ENCODE measurements at regions not wholly inside any gene's neighbourhood (a gene's known extent, or its start where the extent isn't known, plus 50 kb on each side); places are given as distances from the start of the nearest gene placed in this dataset.
"Not testable (repeated sequence)": the region's sequence is repeated elsewhere in the genome, so short reads cannot be mapped to it uniquely, and the experiment has no call there.

- DNase-seq, result no peak
Observed at GRCh38 chr5:155624597-155625241, 611.2 kb downstream of the KIF4B start.

- no peak for DNase-seq
Observed at GRCh38 chr5:155625315-155625714, 611.8 kb downstream of the KIF4B start.

DNA sequence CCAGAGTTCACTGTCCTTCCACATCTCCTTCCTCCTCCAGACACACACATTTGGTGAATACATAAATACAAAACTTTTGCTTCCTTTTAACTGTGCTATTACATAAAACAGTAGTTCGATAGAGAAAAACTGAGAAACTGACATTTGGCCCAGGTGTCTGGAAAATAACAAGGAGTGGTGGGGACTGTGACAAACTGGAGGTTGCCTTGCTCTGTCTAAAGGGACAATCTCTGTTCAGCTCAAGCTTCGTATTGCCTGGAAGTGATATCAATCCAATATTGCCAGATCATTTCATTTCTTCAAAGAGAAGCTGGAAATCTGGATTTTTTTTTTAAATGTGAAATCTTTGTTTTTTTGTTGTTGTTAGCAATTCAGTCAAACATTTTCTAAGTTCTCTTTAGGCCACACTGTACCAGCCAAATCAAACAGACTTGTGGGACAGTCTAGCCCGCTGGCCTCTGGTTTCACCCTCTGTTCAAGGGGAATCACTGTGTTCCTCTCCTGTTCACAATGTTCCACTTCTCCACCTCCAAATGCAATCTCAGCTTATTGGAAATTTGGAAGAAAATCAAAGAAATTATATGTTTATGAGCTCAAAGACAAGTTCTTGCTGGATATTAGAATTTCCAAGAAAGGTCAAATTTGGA is 612.5 kb downstream of the KIF4B start:
- DNase-seq, result no peak

DNA sequence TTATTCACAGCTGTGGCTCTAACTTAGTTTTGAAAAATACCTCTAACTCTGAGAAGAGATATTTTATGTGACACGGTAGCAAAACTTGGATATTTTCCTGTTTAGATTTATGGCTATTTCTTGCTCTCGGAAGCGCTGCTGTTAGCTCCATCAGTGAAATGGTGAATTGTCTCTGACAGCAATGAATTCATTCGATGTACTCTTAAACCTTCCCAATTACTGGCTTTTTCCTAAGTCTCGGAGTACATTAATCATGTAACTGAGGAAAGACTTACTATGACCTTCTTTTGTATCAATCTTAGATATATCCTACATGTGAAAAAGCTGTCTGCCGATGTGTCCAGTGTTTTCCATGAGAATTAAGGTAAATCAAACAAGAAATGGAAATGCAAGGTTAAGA is 613.0 kb downstream of the KIF4B start:
- no peak for DNase-seq

DNA sequence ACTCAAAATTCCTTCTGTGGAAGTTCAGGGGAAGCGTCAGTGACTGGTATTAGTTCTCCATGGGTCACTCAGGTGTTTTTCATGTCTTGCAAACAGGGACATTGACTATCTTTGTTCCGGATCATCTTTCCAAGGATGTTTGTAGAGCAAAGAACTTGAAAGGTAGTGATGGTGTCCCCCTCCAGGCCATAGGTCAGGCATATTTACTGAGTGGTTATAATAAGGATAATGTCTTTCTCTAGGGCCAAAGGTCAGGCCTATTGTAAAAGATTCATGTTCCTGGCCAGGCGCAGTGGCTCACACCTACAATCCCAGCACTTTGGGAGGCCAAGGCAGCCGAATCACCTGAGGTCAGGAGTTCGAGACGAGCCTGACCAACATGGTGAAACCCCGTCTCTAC is 614.8 kb downstream of the KIF4B start:
- no peak for DNase-seq

GRCh38 chr5:155629597-155629996 is 616.0 kb downstream of the KIF4B start:
- DNase-seq, result no peak

DNA sequence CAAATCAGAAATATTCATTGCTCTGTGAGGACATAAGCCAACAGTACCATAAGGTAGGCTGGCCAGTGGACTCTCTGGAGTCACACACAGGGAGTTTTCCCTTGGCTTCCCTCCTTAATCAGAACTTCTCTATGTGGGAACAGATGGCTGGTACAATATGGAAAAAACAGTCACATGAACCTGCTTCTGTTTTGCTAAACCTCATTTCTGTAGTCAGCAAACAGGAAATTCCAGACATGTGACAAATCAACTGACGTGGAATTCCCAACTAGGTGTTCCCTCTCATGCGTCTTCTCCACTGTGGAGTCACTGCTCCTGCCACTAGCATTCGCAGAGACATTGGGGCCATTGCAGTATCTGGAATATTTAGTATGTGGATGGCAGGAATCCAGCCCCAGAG is 617.6 kb downstream of the KIF4B start:
- DNase-seq, result no peak

GRCh38 chr5:155633338-155633957 is 619.9 kb downstream of the KIF4B start:
- no peak for DNase-seq

DNA sequence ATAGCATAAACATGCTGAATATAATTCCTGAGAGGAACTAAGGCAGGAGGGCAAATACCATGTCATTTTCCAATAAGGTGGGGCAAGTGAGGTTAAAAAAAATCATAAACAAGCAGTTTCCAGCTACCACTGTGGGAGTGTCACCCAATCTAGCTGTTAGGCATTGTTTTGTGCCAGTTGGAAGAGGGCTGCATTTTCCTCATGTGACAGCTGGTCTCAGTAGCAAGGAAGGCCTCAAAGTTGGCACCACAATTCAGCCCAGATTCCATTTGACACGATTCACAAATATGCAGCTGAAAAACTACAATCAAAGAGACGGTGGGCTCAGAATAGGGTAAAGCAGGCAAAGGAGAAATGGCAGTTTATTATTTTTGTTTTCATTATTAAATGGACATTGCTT is 636.1 kb downstream of the KIF4B start:
- no peak for DNase-seq

DNA sequence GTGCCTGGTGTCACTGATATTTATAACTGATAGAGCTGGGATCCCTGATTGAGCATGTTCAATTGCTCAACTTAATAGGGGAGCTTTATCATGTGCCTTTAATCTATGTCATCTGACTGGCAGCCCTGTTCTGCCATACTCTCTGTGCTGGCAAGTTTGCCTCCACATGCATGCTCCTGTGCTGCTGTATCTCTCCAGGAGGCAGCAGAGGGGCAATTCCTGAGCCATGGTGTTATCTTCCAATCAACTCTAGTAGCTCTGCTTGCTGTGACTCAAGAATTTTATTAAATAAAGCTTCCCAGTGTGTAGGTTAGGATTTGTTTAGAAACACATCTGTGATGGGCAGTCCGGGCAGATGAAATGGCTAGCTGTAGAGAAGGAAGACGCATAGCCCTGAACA is 642.0 kb downstream of the KIF4B start:
- DNase-seq, result no peak

DNA sequence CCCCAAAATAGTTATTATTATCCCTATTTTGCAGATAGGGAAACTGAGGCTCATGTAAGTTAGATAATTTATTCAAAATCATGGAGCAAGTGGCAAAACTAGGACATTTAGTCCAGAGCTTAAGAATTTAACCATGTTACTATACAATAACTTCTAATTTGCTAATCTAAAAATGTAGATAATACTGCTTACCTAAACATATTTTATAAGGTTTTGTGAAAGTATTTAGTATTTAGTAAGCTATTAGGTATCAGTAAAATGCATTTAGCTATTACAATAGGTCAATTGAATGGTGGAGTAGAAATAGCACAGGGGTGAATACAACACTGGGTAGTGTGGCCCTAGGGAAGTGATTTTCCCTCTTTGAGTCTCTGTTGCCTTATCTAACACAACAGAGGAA is 648.3 kb downstream of the KIF4B start:
- no peak for DNase-seq

GRCh38 chr5:155665361-155665760 is 651.8 kb downstream of the KIF4B start:
- DNase-seq, result no peak

GRCh38 chr5:155672001-155672400 is 655.0 kb upstream of the SGCD start:
- not testable (repeated sequence) for DNase-seq

DNA sequence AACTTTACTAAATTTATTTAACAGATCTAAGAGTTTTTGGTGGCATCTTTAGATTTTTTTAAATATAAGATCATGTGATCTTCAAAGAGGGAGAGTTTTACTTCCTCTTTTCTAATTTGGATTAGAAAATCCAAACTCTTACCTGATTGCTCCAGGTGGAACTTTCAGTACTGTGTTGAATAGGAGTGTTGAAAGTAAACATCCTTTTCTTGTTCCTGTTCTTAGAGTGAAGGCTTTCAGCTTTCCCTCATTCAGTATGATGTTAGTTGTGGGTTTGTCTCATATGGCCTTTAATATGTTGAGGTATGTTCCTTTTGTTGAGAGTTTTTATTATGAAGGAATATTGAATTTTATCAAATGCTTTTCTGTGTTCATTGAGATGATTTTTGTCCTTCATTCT is 650.0 kb upstream of the SGCD start:
- no peak for DNase-seq

DNA sequence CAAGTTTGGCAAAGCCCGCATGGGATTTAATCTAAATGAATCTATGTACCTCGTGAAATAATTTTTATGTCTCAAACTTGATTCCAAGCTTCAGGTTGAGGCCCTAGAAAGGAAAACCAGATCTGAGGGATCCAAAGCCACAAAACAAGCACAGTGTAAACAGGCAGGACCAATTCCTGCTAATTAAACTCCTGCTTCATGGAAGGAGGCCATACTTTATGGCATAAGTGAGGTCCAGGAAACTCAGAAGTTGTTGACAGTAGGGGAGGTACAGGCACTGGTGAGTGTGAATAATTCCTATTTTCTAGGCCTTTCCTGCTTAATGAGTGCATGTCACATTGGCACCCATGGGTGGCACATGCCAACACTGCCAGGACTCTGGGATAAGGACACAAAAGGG is 648.6 kb upstream of the SGCD start:
- DNase-seq, result no peak

DNA sequence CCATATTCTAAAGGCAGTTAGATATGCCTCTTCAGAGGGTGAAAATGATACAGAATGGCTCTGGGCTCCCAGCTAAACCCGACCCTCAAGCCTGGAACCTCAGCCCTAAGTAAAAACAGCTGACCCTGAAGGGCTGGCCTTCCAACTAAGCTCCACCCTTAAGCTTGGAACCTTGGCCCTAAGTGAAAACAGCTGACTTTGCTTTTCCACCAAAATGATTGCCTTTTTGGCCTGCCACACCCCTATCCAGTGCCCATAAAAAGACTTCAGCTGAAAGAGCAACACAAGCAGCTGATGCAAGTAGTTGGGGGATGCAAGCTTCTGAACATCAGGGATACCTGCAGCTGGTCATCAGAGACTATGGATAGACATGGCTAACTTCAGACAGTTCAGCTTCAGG is 647.4 kb upstream of the SGCD start:
- DNase-seq, result no peak

DNA sequence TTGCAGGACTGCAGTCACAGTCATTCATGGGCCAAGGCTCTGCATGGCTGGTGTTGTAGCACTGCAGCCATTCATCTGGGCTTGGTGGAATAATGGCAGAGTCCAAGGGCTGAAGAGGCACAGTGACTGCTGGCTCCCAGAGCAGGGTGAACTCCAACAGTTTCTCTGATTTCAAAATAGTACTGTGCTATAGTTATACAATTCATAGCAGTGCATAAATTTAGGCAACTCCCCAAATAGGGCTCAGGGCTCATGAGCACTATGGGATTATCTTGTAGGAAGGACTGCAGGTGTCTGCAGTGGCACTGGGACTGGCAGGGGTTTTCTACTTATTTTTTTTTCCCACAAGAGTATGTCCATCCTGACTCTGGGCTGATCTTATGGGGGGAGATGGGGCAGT is 642.5 kb upstream of the SGCD start:
- DNase-seq, result no peak

DNA sequence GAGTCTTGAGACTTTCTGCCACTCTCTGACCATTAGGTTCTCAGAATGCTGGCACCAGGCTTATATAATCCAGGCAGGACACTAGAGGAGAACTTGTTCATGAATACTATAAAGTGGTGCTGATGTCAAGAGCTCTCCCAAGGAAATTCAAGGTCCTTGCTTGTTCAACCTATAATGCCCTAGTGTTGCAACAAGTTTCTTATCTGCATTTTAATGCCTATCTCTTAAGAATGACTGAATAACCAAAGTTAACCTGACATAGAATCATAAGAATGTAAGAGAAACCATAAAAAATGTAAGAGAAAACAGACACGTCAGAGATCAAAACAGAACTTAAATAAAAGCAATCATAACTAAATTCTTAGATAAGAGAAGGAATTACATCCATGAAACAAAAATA is 640.8 kb upstream of the SGCD start:
- no peak for DNase-seq

- no peak for DNase-seq
Observed at GRCh38 chr5:155689406-155689805, 637.6 kb upstream of the SGCD start.

- DNase-seq, result no peak
Observed at GRCh38 chr5:155696362-155696761, 630.6 kb upstream of the SGCD start.

DNA sequence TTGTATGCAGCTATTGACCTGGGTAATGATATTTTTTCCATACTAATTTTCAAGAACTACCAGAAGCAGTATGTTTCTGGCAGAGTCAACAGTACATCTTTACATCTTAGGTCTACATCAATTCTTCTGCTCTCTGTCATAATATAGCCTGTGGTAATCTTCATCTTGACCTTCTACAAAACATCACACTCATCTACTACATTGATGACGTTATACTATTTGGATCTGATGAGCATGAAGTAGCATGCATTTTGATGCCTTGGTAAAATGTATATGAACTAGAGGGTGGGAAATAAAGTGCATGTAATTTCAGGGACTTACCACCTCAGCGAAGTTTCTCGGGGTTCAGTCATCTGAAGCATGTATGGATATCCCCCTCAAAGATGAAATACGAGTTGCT is 629.7 kb upstream of the SGCD start:
- DNase-seq, result no peak

DNA sequence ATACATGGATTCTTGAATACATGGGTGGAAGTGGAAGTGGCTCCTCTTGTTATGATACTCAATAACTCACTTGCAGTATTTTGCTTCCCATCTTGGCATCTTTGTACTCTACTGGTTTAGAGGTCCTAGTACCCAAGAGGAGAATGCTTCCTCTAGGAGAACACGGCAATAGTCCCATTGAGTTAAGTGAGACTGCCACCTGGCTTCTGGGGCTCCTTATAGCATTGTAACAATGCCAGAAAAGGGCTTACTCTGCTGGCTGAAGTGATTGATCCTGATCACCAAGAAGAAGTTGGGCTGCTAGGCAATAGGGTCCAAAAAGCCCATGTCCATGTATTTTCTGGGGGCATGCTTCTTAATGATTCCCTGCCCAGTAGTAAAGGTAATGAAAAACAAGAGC is 627.6 kb upstream of the SGCD start:
- DNase-seq, result no peak

DNA sequence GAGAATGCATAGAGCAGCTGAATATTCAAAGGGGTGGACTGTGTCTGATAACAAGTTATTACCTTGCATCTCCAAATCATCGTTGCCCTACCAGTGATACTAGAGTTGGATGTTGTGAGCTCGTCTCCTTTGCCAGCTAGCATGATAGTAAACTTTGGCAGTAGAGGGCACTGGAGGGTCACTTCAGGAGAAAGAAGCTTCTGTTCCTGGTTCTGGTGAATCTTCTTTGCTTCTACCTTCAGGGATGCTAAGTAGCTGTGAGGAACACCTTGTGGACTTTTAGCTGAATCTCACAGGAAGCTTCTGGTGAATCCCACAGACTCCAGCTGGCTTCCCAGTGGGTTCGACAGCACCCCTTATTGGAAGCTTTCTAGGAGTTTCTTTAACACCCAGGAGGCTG is 626.6 kb upstream of the SGCD start:
- no peak for DNase-seq

DNA sequence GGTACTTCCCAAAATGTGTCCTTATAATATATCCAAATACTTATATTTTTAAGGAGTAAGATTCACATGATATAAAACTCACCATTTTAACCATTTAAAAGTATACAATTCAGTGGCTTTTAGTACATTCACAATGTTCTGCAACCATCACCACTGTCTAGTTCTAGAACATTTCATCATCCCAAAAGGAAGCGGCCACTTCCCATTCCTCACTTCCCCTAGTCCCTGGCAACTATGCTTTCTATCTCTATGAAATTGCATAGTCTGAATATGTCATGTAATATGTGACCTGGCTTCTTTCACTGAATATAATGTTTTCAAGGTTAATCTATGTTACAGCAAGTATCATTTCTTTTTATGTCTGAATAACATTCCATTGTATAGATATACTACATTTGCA is 615.1 kb upstream of the SGCD start:
- DNase-seq, result no peak

DNA sequence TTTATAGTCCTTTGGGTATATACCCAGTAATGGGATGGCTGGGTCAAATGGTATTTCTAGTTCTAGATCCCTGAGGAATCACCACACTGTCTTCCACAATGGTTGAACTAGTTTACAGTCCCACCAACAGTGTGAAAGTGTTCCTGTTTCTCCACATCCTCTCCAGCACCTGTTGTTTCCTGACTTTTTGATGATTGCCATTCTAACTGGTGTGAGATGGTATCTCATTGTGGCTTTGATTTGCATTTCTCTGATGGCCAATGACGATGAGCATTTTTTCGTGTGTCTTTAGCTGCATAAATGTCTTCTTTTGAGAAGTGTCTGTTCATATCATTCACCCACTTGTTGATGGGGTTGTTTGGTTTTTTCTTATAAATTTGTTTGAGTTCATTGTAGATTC is 612.5 kb upstream of the SGCD start:
- DNase-seq, result not testable (repeated sequence)
